A549 (cell line): ENCODE measurements at regions not wholly inside any gene's neighbourhood (a gene's known extent, or its start where the extent isn't known, plus 50 kb on each side); places are given as distances from the start of the nearest gene placed in this dataset.

Experiments used
- MAZ ChIP-seq: fragments of 150-350 bp; IDR thresholded peaks from 2 replicates; pipeline ENCODE4 v1.6.1; 2014; ENCODE audit warnings: antibody characterized with exemption, low read depth, low read length, borderline replicate concordance
- TF ChIP-seq, protein P1 (sequence below): fragments of >200 bp; sonication (Bioruptor Twin); formaldehyde crosslinking; IDR thresholded peaks from 3 replicates; pipeline ENCODE4 v1.5.1; 2016
- TF ChIP-seq, protein P2 (sequence below): fragments of >200 bp; sonication (Bioruptor Twin); formaldehyde crosslinking; IDR thresholded peaks from 3 replicates; pipeline ENCODE4 v1.6.1; 2016

DNA sequence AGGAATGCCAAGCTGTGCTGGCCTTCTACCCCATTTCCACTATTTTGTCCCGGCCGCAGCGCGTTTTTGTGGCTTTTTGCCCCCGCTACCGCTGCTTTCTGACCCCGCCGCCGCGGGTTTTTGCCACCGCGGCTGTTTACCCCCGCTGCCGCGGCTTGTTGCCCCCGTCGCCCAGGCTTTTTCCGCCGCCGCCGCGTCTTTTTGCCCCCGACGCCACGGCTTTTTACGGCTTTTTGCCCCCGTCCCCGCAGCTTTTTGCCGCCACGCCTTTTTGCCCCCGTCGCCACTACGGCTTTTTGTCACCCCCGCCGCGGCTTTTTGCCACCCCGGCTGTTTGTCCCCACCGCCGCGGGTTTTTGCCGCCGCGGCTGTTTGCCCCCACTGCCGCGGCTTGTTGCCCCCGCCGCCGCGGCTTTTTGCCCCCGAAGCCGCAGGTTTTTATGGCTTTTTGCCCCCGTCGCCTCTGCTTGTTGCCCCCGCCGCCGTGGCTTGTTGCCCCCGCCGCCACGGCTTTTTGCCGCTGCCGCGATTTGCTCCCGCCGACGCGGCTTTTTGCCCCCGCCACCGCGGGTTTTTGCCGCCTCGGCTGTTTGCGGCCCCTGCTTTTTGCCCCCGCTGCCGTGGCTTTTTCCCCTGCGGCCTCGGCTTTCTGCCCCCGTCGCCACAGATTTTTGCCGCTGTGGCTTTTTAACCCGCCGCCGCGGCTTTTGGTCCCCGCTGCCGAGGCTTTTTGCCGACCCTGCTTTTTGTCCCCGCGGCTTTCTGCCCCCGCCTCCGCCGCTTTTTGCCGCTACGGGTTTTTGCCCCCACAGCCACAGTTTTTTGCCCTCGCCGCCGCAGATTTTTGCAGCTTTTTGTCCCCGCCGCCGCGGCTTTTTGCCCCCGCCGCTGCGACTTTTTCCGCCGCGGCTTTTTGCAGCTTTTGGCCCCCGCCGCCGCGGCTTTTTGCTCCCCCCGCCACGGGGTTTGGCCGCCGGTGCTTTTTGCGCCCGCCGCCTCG lies 520.4 kb upstream of the WSB1 start:
- TF ChIP-seq, protein P1, sequence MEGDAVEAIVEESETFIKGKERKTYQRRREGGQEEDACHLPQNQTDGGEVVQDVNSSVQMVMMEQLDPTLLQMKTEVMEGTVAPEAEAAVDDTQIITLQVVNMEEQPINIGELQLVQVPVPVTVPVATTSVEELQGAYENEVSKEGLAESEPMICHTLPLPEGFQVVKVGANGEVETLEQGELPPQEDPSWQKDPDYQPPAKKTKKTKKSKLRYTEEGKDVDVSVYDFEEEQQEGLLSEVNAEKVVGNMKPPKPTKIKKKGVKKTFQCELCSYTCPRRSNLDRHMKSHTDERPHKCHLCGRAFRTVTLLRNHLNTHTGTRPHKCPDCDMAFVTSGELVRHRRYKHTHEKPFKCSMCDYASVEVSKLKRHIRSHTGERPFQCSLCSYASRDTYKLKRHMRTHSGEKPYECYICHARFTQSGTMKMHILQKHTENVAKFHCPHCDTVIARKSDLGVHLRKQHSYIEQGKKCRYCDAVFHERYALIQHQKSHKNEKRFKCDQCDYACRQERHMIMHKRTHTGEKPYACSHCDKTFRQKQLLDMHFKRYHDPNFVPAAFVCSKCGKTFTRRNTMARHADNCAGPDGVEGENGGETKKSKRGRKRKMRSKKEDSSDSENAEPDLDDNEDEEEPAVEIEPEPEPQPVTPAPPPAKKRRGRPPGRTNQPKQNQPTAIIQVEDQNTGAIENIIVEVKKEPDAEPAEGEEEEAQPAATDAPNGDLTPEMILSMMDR = no peak
- TF ChIP-seq, protein P2, sequence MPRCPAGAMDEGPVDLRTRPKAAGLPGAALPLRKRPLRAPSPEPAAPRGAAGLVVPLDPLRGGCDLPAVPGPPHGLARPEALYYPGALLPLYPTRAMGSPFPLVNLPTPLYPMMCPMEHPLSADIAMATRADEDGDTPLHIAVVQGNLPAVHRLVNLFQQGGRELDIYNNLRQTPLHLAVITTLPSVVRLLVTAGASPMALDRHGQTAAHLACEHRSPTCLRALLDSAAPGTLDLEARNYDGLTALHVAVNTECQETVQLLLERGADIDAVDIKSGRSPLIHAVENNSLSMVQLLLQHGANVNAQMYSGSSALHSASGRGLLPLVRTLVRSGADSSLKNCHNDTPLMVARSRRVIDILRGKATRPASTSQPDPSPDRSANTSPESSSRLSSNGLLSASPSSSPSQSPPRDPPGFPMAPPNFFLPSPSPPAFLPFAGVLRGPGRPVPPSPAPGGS = no peak
- TF ChIP-seq MAZ = no peak
